CD8-positive, alpha-beta memory T cell (primary cell): ENCODE measurements at regions not wholly inside any gene's neighbourhood (a gene's known extent, or its start where the extent isn't known, plus 50 kb on each side); places are given as distances from the start of the nearest gene placed in this dataset.

Experiments used
- CTCF ChIA-PET: fragments of 350-600 bp; sonication (Branson Sonifier 250); formaldehyde crosslinking; loops from one replicate; lab custom pipeline; 2021; ENCODE audit warnings: antibody characterized with exemption; lab: Charles Lee
- POLR2A ChIA-PET: fragments of 350-600 bp; sonication (Branson Sonifier 250); formaldehyde crosslinking; loops from one replicate; lab custom pipeline; 2021; ENCODE audit warnings: antibody characterized with exemption; lab: Charles Lee
- DNase-seq, 5 donors: peaks; one replicate each; pipeline versions ENCODE4 v3.0.0 to v3.0.0-alpha.2; 2020 to 2022; ENCODE audit warnings: mixed read lengths in 1 of 5
- H3K27ac ChIP-seq: one replicate; pipeline ENCODE4 v1.7.0; 2013; ENCODE audit warnings: low read depth, mild to moderate bottlenecking, low read length, moderate library complexity
- H3K27me3 ChIP-seq: 2 replicates; pipeline ENCODE4 v1.7.0; 2013; ENCODE audit warnings: low read length, mild to moderate bottlenecking; ENCODE audit not compliant: insufficient read depth, poor library complexity, severe bottlenecking
- H3K36me3 ChIP-seq: 2 replicates; pipeline ENCODE4 v1.7.0; 2013; ENCODE audit warnings: mild to moderate bottlenecking, low read length, moderate library complexity; ENCODE audit not compliant: insufficient read depth
- H3K4me1 ChIP-seq: 2 replicates; pipeline ENCODE4 v1.7.0; 2013; ENCODE audit warnings: mild to moderate bottlenecking, low read length, moderate library complexity; ENCODE audit not compliant: insufficient read depth
- H3K4me3 ChIP-seq: 2 replicates; pipeline ENCODE4 v1.7.0; 2013; ENCODE audit warnings: mild to moderate bottlenecking, low read length
- H3K9me3 ChIP-seq: 2 replicates; pipeline ENCODE4 v1.7.0; 2013; ENCODE audit warnings: mild to moderate bottlenecking, low read length
- H3K27ac Mint-ChIP-seq, 8 donors: one replicate each; pipeline ENCODE4 v1.8.0; 2020 to 2021; ENCODE audit warnings: mixed read lengths in 8 of 8, mild to moderate bottlenecking in 6 of 8, inconsistent platforms in 3 of 8, moderate library complexity in 3 of 8
- H3K27me3 Mint-ChIP-seq, 2 donors: one replicate each; pipeline ENCODE4 v1.8.0; 2020 to 2021; ENCODE audit warnings: mixed read lengths in 2 of 2, mild to moderate bottlenecking in 1 of 2, moderate library complexity in 1 of 2
- H3K36me3 Mint-ChIP-seq, 3 donors: one replicate each; pipeline ENCODE4 v1.8.0; 2020 to 2021; ENCODE audit warnings: mixed read lengths in 3 of 3, inconsistent platforms in 1 of 3, mild to moderate bottlenecking in 1 of 3
- H3K4me1 Mint-ChIP-seq, 3 donors: one replicate each; pipeline ENCODE4 v1.8.0; 2020 to 2021; ENCODE audit warnings: mixed read lengths in 3 of 3, inconsistent platforms in 1 of 3, mild to moderate bottlenecking in 1 of 3
- H3K4me3 Mint-ChIP-seq, 7 donors: one replicate each; pipeline ENCODE4 v1.8.0; 2020 to 2021; ENCODE audit warnings: mixed read lengths in 7 of 7, mild to moderate bottlenecking in 6 of 7, moderate library complexity in 4 of 7, inconsistent platforms in 2 of 7
- H3K9me3 Mint-ChIP-seq, 5 donors: one replicate each; pipeline ENCODE4 v1.8.0; 2020 to 2022; ENCODE audit warnings: mixed read lengths in 5 of 5, mild to moderate bottlenecking in 3 of 5, moderate library complexity in 2 of 5, inconsistent platforms in 1 of 5

DNA sequence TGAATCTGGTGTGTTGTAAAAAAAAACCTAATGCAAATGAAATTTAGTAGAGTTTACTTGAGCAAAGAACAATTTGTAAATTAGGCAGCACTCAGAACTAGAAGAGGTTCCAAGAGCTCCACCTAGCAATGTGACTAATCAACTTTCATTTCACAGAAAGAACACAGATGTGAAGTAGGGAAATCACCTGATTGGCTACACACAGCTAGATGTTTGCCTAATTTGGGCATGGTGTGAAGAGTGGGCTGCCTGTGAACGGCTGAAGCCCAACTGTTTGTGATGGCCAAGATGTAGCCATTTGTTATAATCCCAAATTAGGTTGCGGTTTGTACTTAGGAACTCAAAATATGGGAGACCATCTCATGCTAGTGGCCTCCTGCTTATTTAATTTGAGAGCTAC lies 724.4 kb upstream of the SLITRK5 start:
- DNase-seq = no peak
- Mint-ChIP-seq H3K9me3 (peaks cover 0 to 10% (median 2%) of the 10 kb centered on the region in 5 donors), H3K27me3 (no peaks in the 10 kb centered on the region), H3K36me3 (no peaks in the 10 kb centered on the region), H3K27ac (no peak overlapping the region), H3K4me1 (no peaks in the 10 kb centered on the region), H3K4me3 (no peak overlapping the region)
- no peaks in the 10 kb centered on the region for H3K36me3 ChIP-seq
- no peaks in the 10 kb centered on the region for H3K9me3 ChIP-seq
- H3K27me3 ChIP-seq = no peaks in the 10 kb centered on the region
- ChIA-PET POLR2A (no interaction called here), CTCF (no interaction called here)
- no peak overlapping the region for H3K4me3 ChIP-seq
- H3K27ac ChIP-seq = no peak overlapping the region
- no peaks in the 10 kb centered on the region for H3K4me1 ChIP-seq

- H3K4me1 ChIP-seq = no peaks in the 10 kb centered on the region
- H3K4me1 Mint-ChIP-seq = no peaks in the 10 kb centered on the region
- no peaks in the 10 kb centered on the region for H3K36me3 Mint-ChIP-seq
- ChIA-PET CTCF (no interaction called here), POLR2A (no interaction called here)
- H3K27me3 Mint-ChIP-seq = no peaks in the 10 kb centered on the region
- H3K9me3 Mint-ChIP-seq = peaks cover 0 to 20% (median 3%) of the 10 kb centered on the region in 5 donors
- no peaks in the 10 kb centered on the region for H3K36me3 ChIP-seq
- H3K4me3 Mint-ChIP-seq = no peak overlapping the region
- H3K4me3 ChIP-seq = no peak overlapping the region
- H3K27me3 ChIP-seq = no peaks in the 10 kb centered on the region
- DNase-seq = no peak
- no peak overlapping the region for H3K27ac ChIP-seq
- no peak overlapping the region for H3K27ac Mint-ChIP-seq
- no peaks in the 10 kb centered on the region for H3K9me3 ChIP-seq
These were observed 716.8 kb upstream of the SLITRK5 start for GRCh38 chr13:86954341-86954740.

DNA sequence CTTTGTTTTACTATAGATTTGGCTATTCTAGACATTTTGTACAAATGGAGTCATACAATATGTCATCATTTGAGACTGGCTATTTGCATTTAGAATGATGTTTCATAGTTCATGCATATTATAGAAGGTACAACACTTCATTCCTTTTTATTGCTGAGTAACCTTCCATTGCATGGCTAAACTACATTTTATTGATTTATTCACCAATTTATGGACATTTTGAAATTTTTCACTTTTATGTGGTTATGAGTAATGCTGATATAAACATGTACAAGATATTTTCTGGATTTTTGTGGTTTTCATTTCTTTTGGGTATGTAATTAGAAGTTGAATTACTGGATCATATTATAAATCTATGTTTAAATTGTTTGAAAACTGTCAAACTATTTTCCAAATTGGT lies 710.3 kb upstream of the SLITRK5 start:
- H3K36me3 Mint-ChIP-seq = no peaks in the 10 kb centered on the region
- H3K27me3 Mint-ChIP-seq = no peaks in the 10 kb centered on the region
- Histone ChIP-seq H3K4me1 (no peaks in the 10 kb centered on the region), H3K4me3 (no peak overlapping the region), H3K27me3 (no peaks in the 10 kb centered on the region), H3K36me3 (no peaks in the 10 kb centered on the region), H3K9me3 (no peaks in the 10 kb centered on the region), H3K27ac (no peak overlapping the region)
- H3K9me3 Mint-ChIP-seq = peaks cover 0 to 20% (median 8%) of the 10 kb centered on the region in 5 donors
- ChIA-PET CTCF (no interaction called here), POLR2A (no interaction called here)
- no peak overlapping the region for H3K27ac Mint-ChIP-seq
- no peaks in the 10 kb centered on the region for H3K4me1 Mint-ChIP-seq
- DNase-seq = no peak
- no peak overlapping the region for H3K4me3 Mint-ChIP-seq

- Histone ChIP-seq H3K4me1 (no peaks in the 10 kb centered on the region), H3K4me3 (no peak overlapping the region), H3K27ac (no peak overlapping the region), H3K9me3 (no peaks in the 10 kb centered on the region), H3K27me3 (no peaks in the 10 kb centered on the region), H3K36me3 (no peaks in the 10 kb centered on the region)
- Mint-ChIP-seq H3K27me3 (no peaks in the 10 kb centered on the region), H3K27ac (no peak overlapping the region), H3K36me3 (no peaks in the 10 kb centered on the region), H3K4me3 (no peak overlapping the region), H3K4me1 (no peaks in the 10 kb centered on the region), H3K9me3 (peaks cover 0 to 25% (median 2%) of the 10 kb centered on the region in 5 donors)
- POLR2A ChIA-PET = no interaction called here
- DNase-seq = no peak
- CTCF ChIA-PET = no interaction called here
These were observed 696.7 kb upstream of the SLITRK5 start for GRCh38 chr13:86974251-86974994.

- no peaks in the 10 kb centered on the region for H3K9me3 ChIP-seq
- H3K4me1 ChIP-seq = no peaks in the 10 kb centered on the region
- Mint-ChIP-seq H3K9me3 (peaks cover 0 to 31% (median 2%) of the 10 kb centered on the region in 5 donors), H3K36me3 (no peaks in the 10 kb centered on the region), H3K27ac (no peak overlapping the region), H3K4me3 (no peak overlapping the region), H3K27me3 (no peaks in the 10 kb centered on the region), H3K4me1 (no peaks in the 10 kb centered on the region)
- no peaks in the 10 kb centered on the region for H3K27me3 ChIP-seq
- H3K36me3 ChIP-seq = no peaks in the 10 kb centered on the region
- no peak overlapping the region for H3K27ac ChIP-seq
- DNase-seq = no peak
- CTCF ChIA-PET = no interaction called here
- H3K4me3 ChIP-seq = no peak overlapping the region
- POLR2A ChIA-PET = no interaction called here
These were observed 696.2 kb upstream of the SLITRK5 start for GRCh38 chr13:86974995-86975328.

- Histone ChIP-seq H3K4me1 (no peaks in the 10 kb centered on the region), H3K27ac (no peak overlapping the region), H3K36me3 (no peaks in the 10 kb centered on the region), H3K27me3 (no peaks in the 10 kb centered on the region), H3K4me3 (no peak overlapping the region), H3K9me3 (no peaks in the 10 kb centered on the region)
- Mint-ChIP-seq H3K36me3 (no peaks in the 10 kb centered on the region), H3K27ac (no peak overlapping the region), H3K9me3 (peaks cover 0 to 23% (median 2%) of the 10 kb centered on the region in 5 donors), H3K4me3 (no peak overlapping the region), H3K4me1 (no peaks in the 10 kb centered on the region), H3K27me3 (no peaks in the 10 kb centered on the region)
- POLR2A ChIA-PET = no interaction called here
- DNase-seq = no peak
- CTCF ChIA-PET = no interaction called here
These were observed 694.4 kb upstream of the SLITRK5 start for GRCh38 chr13:86976521-86977324.

GRCh38 chr13:86986448-86986847 lies 684.7 kb upstream of the SLITRK5 start:
- H3K4me3 Mint-ChIP-seq = no peak overlapping the region

GRCh38 chr13:86992251-86992650 lies 678.9 kb upstream of the SLITRK5 start:
- ChIA-PET CTCF (no interaction called here), POLR2A (no interaction called here)
- DNase-seq = no peak
- peaks cover 8 to 18% (median 11%) of the 10 kb centered on the region in 5 donors for H3K9me3 Mint-ChIP-seq
- Histone ChIP-seq H3K4me1 (no peaks in the 10 kb centered on the region), H3K36me3 (no peaks in the 10 kb centered on the region), H3K27me3 (no peaks in the 10 kb centered on the region), H3K9me3 (no peaks in the 10 kb centered on the region), H3K4me3 (no peak overlapping the region), H3K27ac (no peak overlapping the region)
- H3K4me1 Mint-ChIP-seq = no peaks in the 10 kb centered on the region
- no peak overlapping the region for H3K27ac Mint-ChIP-seq
- H3K36me3 Mint-ChIP-seq = peaks cover 0 to 3% (median 0%) of the 10 kb centered on the region in 3 donors
- H3K27me3 Mint-ChIP-seq = no peaks in the 10 kb centered on the region
- no peak overlapping the region for H3K4me3 Mint-ChIP-seq

More at GRCh38 chr13:86986448-86986847, 684.7 kb upstream of the SLITRK5 start:
- Histone ChIP-seq H3K4me3 (no peak overlapping the region), H3K4me1 (no peaks in the 10 kb centered on the region), H3K27ac (no peak overlapping the region), H3K9me3 (no peaks in the 10 kb centered on the region), H3K27me3 (no peaks in the 10 kb centered on the region), H3K36me3 (no peaks in the 10 kb centered on the region)
- CTCF ChIA-PET = no interaction called here
- Mint-ChIP-seq H3K36me3 (no peaks in the 10 kb centered on the region), H3K4me1 (no peaks in the 10 kb centered on the region), H3K9me3 (peaks cover 0 to 12% (median 3%) of the 10 kb centered on the region in 5 donors), H3K27me3 (no peaks in the 10 kb centered on the region), H3K27ac (no peak overlapping the region)
- POLR2A ChIA-PET = no interaction called here
- DNase-seq = no peak
